Gastrocnemius medialis (tissue), 4 donors: ENCODE measurements at regions not wholly inside any gene's neighbourhood (a gene's known extent, or its start where the extent isn't known, plus 50 kb on each side); places are given as distances from the start of the nearest gene placed in this dataset.

Source experiments
- POLR2A ChIP-seq, 2 donors: fragments of 450-650 bp; IDR thresholded peaks; one replicate each; pipeline ENCODE4 v1.6.1; 2017; ENCODE audit warnings: antibody characterized with exemption in 2 of 2, mild to moderate bottlenecking in 2 of 2, moderate library complexity in 2 of 2
- TF ChIP-seq, protein P1 (sequence below), 5 experiments: fragments of 450-650 bp in 3 of 5; fragments of 200-600 bp in 2 of 5; sonication (generic) in 2 of 5; IDR thresholded peaks in 4 of 5; conservative IDR thresholded peaks in 1 of 5; 1 replicate in 4 of 5; 2 replicates in 1 of 5; pipeline ENCODE4 v1.5.1; 2016 to 2019; ENCODE audit warnings: antibody characterized with exemption in 5 of 5, mild to moderate bottlenecking in 3 of 5, moderate library complexity in 3 of 5

GRCh38 chr2:16554060-16554583, 111.5 kb downstream of the CYRIA start:
- TF ChIP-seq, protein P1, sequence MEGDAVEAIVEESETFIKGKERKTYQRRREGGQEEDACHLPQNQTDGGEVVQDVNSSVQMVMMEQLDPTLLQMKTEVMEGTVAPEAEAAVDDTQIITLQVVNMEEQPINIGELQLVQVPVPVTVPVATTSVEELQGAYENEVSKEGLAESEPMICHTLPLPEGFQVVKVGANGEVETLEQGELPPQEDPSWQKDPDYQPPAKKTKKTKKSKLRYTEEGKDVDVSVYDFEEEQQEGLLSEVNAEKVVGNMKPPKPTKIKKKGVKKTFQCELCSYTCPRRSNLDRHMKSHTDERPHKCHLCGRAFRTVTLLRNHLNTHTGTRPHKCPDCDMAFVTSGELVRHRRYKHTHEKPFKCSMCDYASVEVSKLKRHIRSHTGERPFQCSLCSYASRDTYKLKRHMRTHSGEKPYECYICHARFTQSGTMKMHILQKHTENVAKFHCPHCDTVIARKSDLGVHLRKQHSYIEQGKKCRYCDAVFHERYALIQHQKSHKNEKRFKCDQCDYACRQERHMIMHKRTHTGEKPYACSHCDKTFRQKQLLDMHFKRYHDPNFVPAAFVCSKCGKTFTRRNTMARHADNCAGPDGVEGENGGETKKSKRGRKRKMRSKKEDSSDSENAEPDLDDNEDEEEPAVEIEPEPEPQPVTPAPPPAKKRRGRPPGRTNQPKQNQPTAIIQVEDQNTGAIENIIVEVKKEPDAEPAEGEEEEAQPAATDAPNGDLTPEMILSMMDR (IDR thresholded peaks at IDR 0.05 in 4 of 5, conservative IDR thresholded peaks at IDR 0.05 in 1 of 5): no peak
- TF ChIP-seq POLR2A (IDR thresholded peaks at IDR 0.05): no peak
